ENCODE measurements at regions not wholly inside any gene's neighbourhood (a gene's known extent, or its start where the extent isn't known, plus 50 kb on each side); places are given as distances from the start of the nearest gene placed in this dataset.
"Not testable (repeated sequence)": the region's sequence is repeated elsewhere in the genome, so short reads cannot be mapped to it uniquely, and the experiment has no call there.

DNA sequence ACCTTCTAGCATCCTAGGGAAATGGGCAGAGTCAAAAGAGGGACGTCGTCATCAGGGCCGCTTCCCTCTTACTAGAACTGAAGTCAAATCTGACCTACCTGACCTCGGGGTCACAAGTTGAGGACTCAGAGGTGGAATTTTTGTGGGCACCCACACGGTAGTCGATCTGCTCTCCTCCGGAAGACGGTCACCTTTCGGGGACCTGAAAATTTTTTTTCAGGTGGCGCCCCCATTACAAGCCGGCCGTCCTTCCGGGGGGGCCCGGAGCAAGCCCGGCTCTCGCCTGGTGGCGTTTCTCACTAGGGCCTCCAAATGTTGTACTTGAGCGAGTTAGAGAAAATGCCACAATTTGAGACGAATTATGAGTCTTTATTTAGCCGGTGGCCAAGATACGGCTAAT is 157.5 kb upstream of the FRG2C start:
- 58% methylated on average over 21 of the region's 21 CpGs for WGBS (ENCODE audit: insufficient coverage, insufficient replicate concordance, low lambda C conversion rate, missing lambda C conversion rate)

DNA sequence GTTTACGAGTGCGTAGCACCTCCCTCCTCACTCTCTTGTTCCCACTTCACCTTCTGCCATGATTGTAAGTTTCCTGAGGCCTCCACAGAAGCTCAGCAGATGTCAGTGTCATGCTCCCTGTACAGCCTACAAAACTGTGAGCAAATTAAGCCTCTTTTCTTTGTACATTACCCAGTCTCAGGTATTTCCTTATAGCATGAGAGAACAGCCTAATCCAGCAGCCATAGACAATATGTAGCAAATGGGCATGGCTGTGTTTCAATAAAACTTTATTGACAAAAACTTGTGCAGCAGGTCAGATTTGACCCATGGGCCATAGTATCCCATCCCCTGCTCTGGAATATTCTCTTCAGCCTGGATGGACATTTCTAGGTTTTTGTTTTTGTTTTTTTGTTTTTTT is 156.2 kb upstream of the FRG2C start:
- H2AFZ ChIP-seq (ENCODE audit: control insufficient read depth, low read depth, low read length); H3K36me3 ChIP-seq (ENCODE audit: control insufficient read depth in 2 of 2, insufficient read depth in 2 of 2, low read length in 1 of 2); FAIRE-seq; in situ Hi-C loops (cut with MboI); intact Hi-C loops (cut with micrococcal nuclease; ENCODE audit: unreplicated experiment); H3K4me2 ChIP-seq (ENCODE audit: control insufficient read depth, insufficient read depth); ATAC-seq; H3K9ac ChIP-seq (ENCODE audit: control insufficient read depth, insufficient read depth, low read length); H4K20me1 ChIP-seq (ENCODE audit: control insufficient read depth, insufficient read depth); DNase-seq (ENCODE audit: low read depth, low spot score); H3K79me2 ChIP-seq (ENCODE audit: control insufficient read depth, insufficient read depth, low read length); H3K27ac ChIP-seq (ENCODE audit: control insufficient read depth, insufficient read depth); H3K27me3 ChIP-seq (replicated peaks in 1 of 2; ENCODE audit: control insufficient read depth in 2 of 2, insufficient read depth in 2 of 2, low read length in 1 of 2); RAD21 ChIA-PET (ENCODE audit: unreplicated experiment); CTCF ChIA-PET; H3K4me3 ChIP-seq; SMC1A ChIA-PET (ENCODE audit: uncharacterized antibody, unreplicated experiment); POLR2A ChIA-PET; BruUV-seq (replicated peaks); H3K4me1 ChIP-seq (ENCODE audit: control insufficient read depth, insufficient read depth, low read length); H3K9me3 ChIP-seq (replicated peaks; ENCODE audit: control insufficient read depth, insufficient read depth, low read length): not testable (repeated sequence)
- WGBS (ENCODE audit: insufficient coverage, insufficient replicate concordance, low lambda C conversion rate, missing lambda C conversion rate), result 96% methylated on average over 2 of the region's 2 CpGs

More for the DNA sequence above, 157.5 kb upstream of the FRG2C start:
- H3K27me3 ChIP-seq (replicated peaks in 1 of 2; ENCODE audit: control insufficient read depth in 2 of 2, insufficient read depth in 2 of 2, low read length in 1 of 2), result no peaks in the 10 kb centered on the region
- no peak overlapping the region for H2AFZ ChIP-seq (ENCODE audit: control insufficient read depth, low read depth, low read length)
- H3K4me1 ChIP-seq (ENCODE audit: control insufficient read depth, insufficient read depth, low read length), result no peaks in the 10 kb centered on the region
- ChIA-PET POLR2A (no interaction called here), CTCF (no interaction called here), SMC1A (ENCODE audit: uncharacterized antibody, unreplicated experiment) (no interaction called here), RAD21 (ENCODE audit: unreplicated experiment) (no interaction called here)
- H3K9me3 ChIP-seq (replicated peaks; ENCODE audit: control insufficient read depth, insufficient read depth, low read length), result no peaks in the 10 kb centered on the region; the same call in 2 of the 3 replicates
- no peaks in the 10 kb centered on the region for H3K36me3 ChIP-seq (ENCODE audit: control insufficient read depth in 2 of 2, insufficient read depth in 2 of 2, low read length in 1 of 2)
- no peaks in the 10 kb centered on the region for H3K79me2 ChIP-seq (ENCODE audit: control insufficient read depth, insufficient read depth, low read length)
- intact Hi-C loops (cut with micrococcal nuclease; ENCODE audit: unreplicated experiment), result no loop called here
- H3K4me3 ChIP-seq, result no peak overlapping the region
- FAIRE-seq (no peak), ATAC-seq (no peak), DNase-seq (ENCODE audit: low read depth, low spot score) (no peak)
- H3K4me2 ChIP-seq (ENCODE audit: control insufficient read depth, insufficient read depth), result no peak overlapping the region
- H4K20me1 ChIP-seq (ENCODE audit: control insufficient read depth, insufficient read depth), result no peaks in the 10 kb centered on the region
- BruUV-seq (replicated peaks), result no TSS peak
- in situ Hi-C loops (cut with MboI), result no loop called here
- H3K27ac ChIP-seq (ENCODE audit: control insufficient read depth, insufficient read depth), result no peak overlapping the region
- no peak for TF ChIP-seq TBL1XR1 (IDR thresholded peaks at IDR 0.05; ENCODE audit: low read depth, low read length)
- no peak for TF ChIP-seq SPI1 (IDR thresholded peaks at IDR 0.05; ENCODE audit: borderline replicate concordance, insufficient read depth, low read depth, low read length)
- no peak for TF ChIP-seq RB1 (IDR thresholded peaks at IDR 0.05; ENCODE audit: borderline replicate concordance)
- TF ChIP-seq CEBPB (IDR thresholded peaks at IDR 0.05; ENCODE audit: borderline replicate concordance in 1 of 2, low read depth in 2 of 2, low read length in 2 of 2), result no peak
- no peak for TF ChIP-seq JUND (IDR thresholded peaks at IDR 0.05; ENCODE audit: low read depth, low read length)
- no peak for TF ChIP-seq YY1 (IDR thresholded peaks at IDR 0.05; ENCODE audit: low read depth, low read length)
- no peak for TF ChIP-seq SREBF2 (IDR thresholded peaks at IDR 0.05; ENCODE audit: low read length)
- no peak for TF ChIP-seq POLR2AphosphoS5 (IDR thresholded peaks at IDR 0.05; ENCODE audit: low read length)
- TF ChIP-seq, protein P1, sequence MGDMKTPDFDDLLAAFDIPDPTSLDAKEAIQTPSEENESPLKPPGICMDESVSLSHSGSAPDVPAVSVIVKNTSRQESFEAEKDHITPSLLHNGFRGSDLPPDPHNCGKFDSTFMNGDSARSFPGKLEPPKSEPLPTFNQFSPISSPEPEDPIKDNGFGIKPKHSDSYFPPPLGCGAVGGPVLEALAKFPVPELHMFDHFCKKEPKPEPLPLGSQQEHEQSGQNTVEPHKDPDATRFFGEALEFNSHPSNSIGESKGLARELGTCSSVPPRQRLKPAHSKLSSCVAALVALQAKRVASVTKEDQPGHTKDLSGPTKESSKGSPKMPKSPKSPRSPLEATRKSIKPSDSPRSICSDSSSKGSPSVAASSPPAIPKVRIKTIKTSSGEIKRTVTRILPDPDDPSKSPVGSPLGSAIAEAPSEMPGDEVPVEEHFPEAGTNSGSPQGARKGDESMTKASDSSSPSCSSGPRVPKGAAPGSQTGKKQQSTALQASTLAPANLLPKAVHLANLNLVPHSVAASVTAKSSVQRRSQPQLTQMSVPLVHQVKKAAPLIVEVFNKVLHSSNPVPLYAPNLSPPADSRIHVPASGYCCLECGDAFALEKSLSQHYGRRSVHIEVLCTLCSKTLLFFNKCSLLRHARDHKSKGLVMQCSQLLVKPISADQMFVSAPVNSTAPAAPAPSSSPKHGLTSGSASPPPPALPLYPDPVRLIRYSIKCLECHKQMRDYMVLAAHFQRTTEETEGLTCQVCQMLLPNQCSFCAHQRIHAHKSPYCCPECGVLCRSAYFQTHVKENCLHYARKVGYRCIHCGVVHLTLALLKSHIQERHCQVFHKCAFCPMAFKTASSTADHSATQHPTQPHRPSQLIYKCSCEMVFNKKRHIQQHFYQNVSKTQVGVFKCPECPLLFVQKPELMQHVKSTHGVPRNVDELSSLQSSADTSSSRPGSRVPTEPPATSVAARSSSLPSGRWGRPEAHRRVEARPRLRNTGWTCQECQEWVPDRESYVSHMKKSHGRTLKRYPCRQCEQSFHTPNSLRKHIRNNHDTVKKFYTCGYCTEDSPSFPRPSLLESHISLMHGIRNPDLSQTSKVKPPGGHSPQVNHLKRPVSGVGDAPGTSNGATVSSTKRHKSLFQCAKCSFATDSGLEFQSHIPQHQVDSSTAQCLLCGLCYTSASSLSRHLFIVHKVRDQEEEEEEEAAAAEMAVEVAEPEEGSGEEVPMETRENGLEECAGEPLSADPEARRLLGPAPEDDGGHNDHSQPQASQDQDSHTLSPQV (IDR thresholded peaks at IDR 0.05), result no peak
- no peak for TF ChIP-seq NFXL1 (IDR thresholded peaks at IDR 0.05; ENCODE audit: borderline replicate concordance)
- no peak overlapping the region for H3K9ac ChIP-seq (ENCODE audit: control insufficient read depth, insufficient read depth, low read length)

Measured in GM12878 (cell line).